Endothelial cell of umbilical vein (primary cell): ENCODE measurements at regions not wholly inside any gene's neighbourhood (a gene's known extent, or its start where the extent isn't known, plus 50 kb on each side); places are given as distances from the start of the nearest gene placed in this dataset.
"Not testable (repeated sequence)": the region's sequence is repeated elsewhere in the genome, so short reads cannot be mapped to it uniquely, and the experiment has no call there.

Source experiments
- EZH2 ChIP-seq: IDR thresholded peaks from 2 replicates; pipeline ENCODE4 v1.6.1; 2012; ENCODE audit warnings: borderline replicate concordance, low read depth, mild to moderate bottlenecking, moderate library complexity, low read length, inconsistent platforms; ENCODE audit not compliant: severe bottlenecking
- FOS ChIP-seq: IDR thresholded peaks from 2 replicates; pipeline ENCODE4 v1.6.1; 2011; ENCODE audit warnings: mild to moderate bottlenecking, low read length, moderate library complexity, borderline replicate concordance; ENCODE audit not compliant: insufficient read depth
- GATA2 ChIP-seq: IDR thresholded peaks from 2 replicates; pipeline ENCODE4 v1.7.0; 2011; ENCODE audit warnings: low read depth, mild to moderate bottlenecking, moderate library complexity, mixed read lengths, low read length; ENCODE audit not compliant: insufficient read length, insufficient read depth
- JUN ChIP-seq: IDR thresholded peaks from 2 replicates; pipeline ENCODE4 v1.6.1; 2011; ENCODE audit warnings: borderline replicate concordance, low read depth; ENCODE audit not compliant: insufficient read length, insufficient read depth
- POLR2A ChIP-seq: IDR thresholded peaks from 2 replicates; pipeline ENCODE4 v1.6.1; 2012; ENCODE audit warnings: low read depth, mild to moderate bottlenecking, control low read depth, low read length
- POLR2AphosphoS5 ChIP-seq: IDR thresholded peaks from 2 replicates; pipeline ENCODE4 v1.6.1; 2012; ENCODE audit warnings: low read depth, mild to moderate bottlenecking, control low read depth, low read length, moderate library complexity; ENCODE audit not compliant: insufficient read depth
- TF ChIP-seq, protein P1 (sequence below), 2 donors: IDR thresholded peaks; 1 replicate in 1 of 2; 2 replicates in 1 of 2; pipeline ENCODE4 v1.5.1; 2011; ENCODE audit warnings: low read length in 2 of 2, mild to moderate bottlenecking in 2 of 2, moderate library complexity in 2 of 2, control low read depth in 1 of 2, inconsistent platforms in 1 of 2, low read depth in 1 of 2; ENCODE audit not compliant: insufficient read depth in 1 of 2; ENCODE audit errors: extremely low read depth in 1 of 2
- TF ChIP-seq, protein P2 (sequence below): IDR thresholded peaks from 2 replicates; pipeline ENCODE4 v1.6.1; 2011; ENCODE audit not compliant: insufficient read depth, insufficient read length

- not testable (repeated sequence) for TF ChIP-seq FOS, POLR2A, GATA2, POLR2AphosphoS5, EZH2, JUN
- TF ChIP-seq, protein P1, sequence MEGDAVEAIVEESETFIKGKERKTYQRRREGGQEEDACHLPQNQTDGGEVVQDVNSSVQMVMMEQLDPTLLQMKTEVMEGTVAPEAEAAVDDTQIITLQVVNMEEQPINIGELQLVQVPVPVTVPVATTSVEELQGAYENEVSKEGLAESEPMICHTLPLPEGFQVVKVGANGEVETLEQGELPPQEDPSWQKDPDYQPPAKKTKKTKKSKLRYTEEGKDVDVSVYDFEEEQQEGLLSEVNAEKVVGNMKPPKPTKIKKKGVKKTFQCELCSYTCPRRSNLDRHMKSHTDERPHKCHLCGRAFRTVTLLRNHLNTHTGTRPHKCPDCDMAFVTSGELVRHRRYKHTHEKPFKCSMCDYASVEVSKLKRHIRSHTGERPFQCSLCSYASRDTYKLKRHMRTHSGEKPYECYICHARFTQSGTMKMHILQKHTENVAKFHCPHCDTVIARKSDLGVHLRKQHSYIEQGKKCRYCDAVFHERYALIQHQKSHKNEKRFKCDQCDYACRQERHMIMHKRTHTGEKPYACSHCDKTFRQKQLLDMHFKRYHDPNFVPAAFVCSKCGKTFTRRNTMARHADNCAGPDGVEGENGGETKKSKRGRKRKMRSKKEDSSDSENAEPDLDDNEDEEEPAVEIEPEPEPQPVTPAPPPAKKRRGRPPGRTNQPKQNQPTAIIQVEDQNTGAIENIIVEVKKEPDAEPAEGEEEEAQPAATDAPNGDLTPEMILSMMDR (IDR thresholded peaks at IDR 0.05; ENCODE audit: extremely low read depth in 1 of 2, insufficient read depth in 1 of 2, low read depth in 1 of 2, low read length in 2 of 2), result not testable (repeated sequence)
- TF ChIP-seq, protein P2, sequence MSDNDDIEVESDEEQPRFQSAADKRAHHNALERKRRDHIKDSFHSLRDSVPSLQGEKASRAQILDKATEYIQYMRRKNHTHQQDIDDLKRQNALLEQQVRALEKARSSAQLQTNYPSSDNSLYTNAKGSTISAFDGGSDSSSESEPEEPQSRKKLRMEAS, result not testable (repeated sequence)
Measured at GRCh38 chr11:3564383-3564782, 77.4 kb downstream of the ART5 start.
